Activated T-helper 2 cell treated with anti-CD3 and anti-CD28 coated beads, Interferon-gamma antibody, Interleukin-2, Interleukin-4, amounts not matched to agents 10 μg/mL and 5 μg/mL and 100 μg/mL, durations not matched to agents 14 hours and 24 hours and 36 hours (primary cell): ENCODE measurements at regions not wholly inside any gene's neighbourhood (a gene's known extent, or its start where the extent isn't known, plus 50 kb on each side); places are given as distances from the start of the nearest gene placed in this dataset.

Source experiments
- DNase-seq: peaks from one replicate; pipeline ENCODE4 v3.0.0; 2021; ENCODE audit warnings: low spot score
- H3K27ac Mint-ChIP-seq: one replicate; pipeline ENCODE4 v1.8.0; 2021; ENCODE audit warnings: mixed read lengths
- H3K27me3 Mint-ChIP-seq: one replicate; pipeline ENCODE4 v1.8.0; 2021; ENCODE audit warnings: low read depth, mixed read lengths
- H3K36me3 Mint-ChIP-seq: one replicate; pipeline ENCODE4 v1.8.0; 2021; ENCODE audit warnings: low read depth, mixed read lengths
- H3K4me1 Mint-ChIP-seq: one replicate; pipeline ENCODE4 v1.8.0; 2021; ENCODE audit warnings: low read depth, mixed read lengths
- H3K4me3 Mint-ChIP-seq: one replicate; pipeline ENCODE4 v1.8.0; 2021; ENCODE audit warnings: low read depth, mild to moderate bottlenecking, moderate library complexity, mixed read lengths
- H3K9me3 Mint-ChIP-seq: one replicate; pipeline ENCODE4 v1.8.0; 2021; ENCODE audit warnings: mixed read lengths
- intact Hi-C: fragments of 100-400 bp; cut with micrococcal nuclease; formaldehyde crosslinking; loops from one replicate; pipeline ENCODE4 v1.15.1; 2023

GRCh38 chr2:42920446-42921146 is 128.2 kb upstream of the HAAO start:
- Mint-ChIP-seq H3K36me3 (no peaks in the 10 kb centered on the region), H3K27me3 (peaks cover 1% of the 10 kb centered on the region), H3K4me1 (peaks cover 2% of the 10 kb centered on the region), H3K27ac (no peak overlapping the region), H3K4me3 (no peak overlapping the region), H3K9me3 (no peaks in the 10 kb centered on the region)
- intact Hi-C loops: no loop called here
- DNase-seq: no peak

- Mint-ChIP-seq H3K4me3 (no peak overlapping the region), H3K36me3 (no peaks in the 10 kb centered on the region), H3K27ac (no peak overlapping the region)
These were observed 126.4 kb upstream of the HAAO start for GRCh38 chr2:42918671-42919318.

GRCh38 chr2:42918041-42918440 is 125.7 kb upstream of the HAAO start:
- DNase-seq: no peak
- peaks cover 1% of the 10 kb centered on the region for H3K27me3 Mint-ChIP-seq
- H3K27ac Mint-ChIP-seq: no peak overlapping the region
- H3K9me3 Mint-ChIP-seq: no peaks in the 10 kb centered on the region
- H3K4me3 Mint-ChIP-seq: no peak overlapping the region
- peaks cover 6% of the 10 kb centered on the region for H3K4me1 Mint-ChIP-seq
- intact Hi-C loops: loop anchor here (5.0 kb wide), 1 partner anchor 91 kb away; no protein-coding TSS in a partner anchor
- H3K36me3 Mint-ChIP-seq: no peaks in the 10 kb centered on the region

More at GRCh38 chr2:42918671-42919318, 126.4 kb upstream of the HAAO start:
- Mint-ChIP-seq H3K9me3 (no peaks in the 10 kb centered on the region), H3K27me3 (peaks cover 1% of the 10 kb centered on the region), H3K4me1 (peaks cover 2% of the 10 kb centered on the region)
- DNase-seq: no peak
- intact Hi-C loops: loop anchor here (5.0 kb wide), 1 partner anchor 91 kb away; no protein-coding TSS in a partner anchor

GRCh38 chr2:42917425-42917927 is 125.1 kb upstream of the HAAO start:
- Mint-ChIP-seq H3K36me3 (no peaks in the 10 kb centered on the region), H3K4me3 (no peak overlapping the region), H3K27ac (no peak overlapping the region), H3K4me1 (peaks cover 6% of the 10 kb centered on the region), H3K27me3 (peaks cover 1% of the 10 kb centered on the region), H3K9me3 (no peaks in the 10 kb centered on the region)
- no peak for DNase-seq
- intact Hi-C loops: loop anchor here (5.0 kb wide), 1 partner anchor 90 kb away; no protein-coding TSS in a partner anchor

- DNase-seq: no peak
- no peak overlapping the region for H3K27ac Mint-ChIP-seq
- H3K36me3 Mint-ChIP-seq: no peaks in the 10 kb centered on the region
- H3K9me3 Mint-ChIP-seq: no peaks in the 10 kb centered on the region
- H3K4me3 Mint-ChIP-seq: no peak overlapping the region
- intact Hi-C loops: loop anchor here (5.0 kb wide), 1 partner anchor 89 kb away; no protein-coding TSS in a partner anchor
- H3K4me1 Mint-ChIP-seq: peaks cover 6% of the 10 kb centered on the region
- H3K27me3 Mint-ChIP-seq: peaks cover 1% of the 10 kb centered on the region
These were observed 123.9 kb upstream of the HAAO start for GRCh38 chr2:42916324-42916723.

GRCh38 chr2:42914860-42915259 is 122.5 kb upstream of the HAAO start:
- Mint-ChIP-seq H3K4me3 (no peak overlapping the region), H3K4me1 (peaks cover 6% of the 10 kb centered on the region), H3K27ac (no peak overlapping the region), H3K36me3 (no peaks in the 10 kb centered on the region), H3K9me3 (no peaks in the 10 kb centered on the region), H3K27me3 (peaks cover 1% of the 10 kb centered on the region)
- no peak for DNase-seq
- intact Hi-C loops: loop anchor here (5.0 kb wide), 1 partner anchor 88 kb away; no protein-coding TSS in a partner anchor

GRCh38 chr2:42914314-42914713 is 121.9 kb upstream of the HAAO start:
- intact Hi-C loops: no loop called here
- peaks cover 6% of the 10 kb centered on the region for H3K4me1 Mint-ChIP-seq
- no peak for DNase-seq

GRCh38 chr2:42913280-42913878 is 121.0 kb upstream of the HAAO start:
- Mint-ChIP-seq H3K4me3 (no peak overlapping the region), H3K27me3 (peaks cover 1% of the 10 kb centered on the region), H3K9me3 (no peaks in the 10 kb centered on the region), H3K27ac (no peak overlapping the region), H3K4me1 (peaks cover 6% of the 10 kb centered on the region), H3K36me3 (no peaks in the 10 kb centered on the region)
- DNase-seq: no peak
- intact Hi-C loops: no loop called here

More at GRCh38 chr2:42914314-42914713, 121.9 kb upstream of the HAAO start:
- H3K9me3 Mint-ChIP-seq: no peaks in the 10 kb centered on the region
- no peak overlapping the region for H3K27ac Mint-ChIP-seq
- H3K27me3 Mint-ChIP-seq: peaks cover 1% of the 10 kb centered on the region
- H3K4me3 Mint-ChIP-seq: no peak overlapping the region
- H3K36me3 Mint-ChIP-seq: no peaks in the 10 kb centered on the region

GRCh38 chr2:42910645-42911405 is 118.4 kb upstream of the HAAO start:
- H3K9me3 Mint-ChIP-seq: no peaks in the 10 kb centered on the region
- peaks cover 2% of the 10 kb centered on the region for H3K27me3 Mint-ChIP-seq
- no peak for DNase-seq
- no peak overlapping the region for H3K27ac Mint-ChIP-seq
- H3K4me1 Mint-ChIP-seq: peaks cover 7% of the 10 kb centered on the region
- H3K36me3 Mint-ChIP-seq: no peaks in the 10 kb centered on the region
- intact Hi-C loops: no loop called here
- no peak overlapping the region for H3K4me3 Mint-ChIP-seq

- Mint-ChIP-seq H3K27ac (no peak overlapping the region), H3K9me3 (no peaks in the 10 kb centered on the region), H3K27me3 (peaks cover 2% of the 10 kb centered on the region), H3K4me3 (no peak overlapping the region), H3K4me1 (peaks cover 7% of the 10 kb centered on the region), H3K36me3 (no peaks in the 10 kb centered on the region)
- no peak for DNase-seq
- intact Hi-C loops: no loop called here
These were observed 117.6 kb upstream of the HAAO start for GRCh38 chr2:42909966-42910365.

- Mint-ChIP-seq H3K4me3 (no peak overlapping the region), H3K9me3 (no peaks in the 10 kb centered on the region), H3K27ac (no peak overlapping the region), H3K36me3 (no peaks in the 10 kb centered on the region), H3K27me3 (peaks cover 2% of the 10 kb centered on the region), H3K4me1 (peaks cover 7% of the 10 kb centered on the region)
- intact Hi-C loops: no loop called here
- no peak for DNase-seq
These were observed 116.3 kb upstream of the HAAO start for GRCh38 chr2:42908518-42909200.

- peaks cover 3% of the 10 kb centered on the region for H3K4me1 Mint-ChIP-seq
- H3K9me3 Mint-ChIP-seq: no peaks in the 10 kb centered on the region
- H3K4me3 Mint-ChIP-seq: no peak overlapping the region
- intact Hi-C loops: no loop called here
- peaks cover 2% of the 10 kb centered on the region for H3K27me3 Mint-ChIP-seq
- H3K36me3 Mint-ChIP-seq: no peaks in the 10 kb centered on the region
- no peak for DNase-seq
- no peak overlapping the region for H3K27ac Mint-ChIP-seq
These were observed 115.5 kb upstream of the HAAO start for GRCh38 chr2:42907835-42908234.
